GM12872 (cell line): ENCODE measurements at regions not wholly inside any gene's neighbourhood (a gene's known extent, or its start where the extent isn't known, plus 50 kb on each side); places are given as distances from the start of the nearest gene placed in this dataset.

ENCODE experiments used
- CTCF ChIP-seq: IDR thresholded peaks from 3 replicates; pipeline ENCODE4 v1.5.1; 2011; ENCODE audit warnings: low read depth, mild to moderate bottlenecking, low read length, moderate library complexity; ENCODE audit not compliant: insufficient read depth

- TF ChIP-seq CTCF = no peak
These were observed 706.6 kb upstream of the ACO1 start for GRCh38 chr9:31677877-31678276.

GRCh38 chr9:31683116-31683515 is 701.3 kb upstream of the ACO1 start:
- TF ChIP-seq CTCF = no peak

GRCh38 chr9:31697956-31698355 is 686.5 kb upstream of the ACO1 start:
- TF ChIP-seq CTCF = no peak

GRCh38 chr9:31699836-31700235 is 684.6 kb upstream of the ACO1 start:
- TF ChIP-seq CTCF = no peak

- TF ChIP-seq CTCF = no peak
These were observed 684.0 kb upstream of the ACO1 start for GRCh38 chr9:31700252-31701045.

GRCh38 chr9:31702957-31703356 is 681.5 kb upstream of the ACO1 start:
- TF ChIP-seq CTCF = no peak

GRCh38 chr9:31715250-31715649 is 669.2 kb upstream of the ACO1 start:
- no peak for TF ChIP-seq CTCF
